ENCODE measurements at regions not wholly inside any gene's neighbourhood (a gene's known extent, or its start where the extent isn't known, plus 50 kb on each side); places are given as distances from the start of the nearest gene placed in this dataset.

DNA sequence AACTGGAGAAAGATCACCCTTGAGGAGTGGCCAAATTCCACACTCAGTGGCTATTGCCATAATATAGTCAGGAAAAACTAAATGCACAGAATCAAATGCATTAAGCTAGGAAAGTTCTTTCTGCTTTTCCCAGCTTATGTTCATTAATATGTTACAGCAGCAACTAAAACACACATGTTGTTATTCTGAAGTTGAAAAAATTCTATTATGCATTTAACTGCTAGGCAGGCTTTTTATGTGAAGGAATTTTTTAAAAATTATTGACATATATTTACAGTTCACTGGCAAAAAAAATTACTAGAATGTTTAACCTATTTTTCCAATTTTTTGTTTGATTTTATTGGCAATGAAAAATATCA is 135.2 kb upstream of the IL12A start:
- Histone ChIP-seq H3K4me3 (ENCODE audit: low read depth in 1 of 5, low read length in 5 of 5) (peak overlapping the region in 2 of 5 donors; percentile 48 to 50), H3K36me3 (ENCODE audit: control insufficient read depth in 5 of 5, insufficient read depth in 5 of 5, low read length in 5 of 5) (no peaks in the 10 kb centered on the region), H3K9me3 (ENCODE audit: control insufficient read depth in 5 of 5, low read length in 5 of 5) (no peaks in the 10 kb centered on the region), H3K27me3 (ENCODE audit: control insufficient read depth in 5 of 5, insufficient read depth in 4 of 5, low read length in 5 of 5) (no peaks in the 10 kb centered on the region), H3K9ac (ENCODE audit: low read length in 5 of 5) (peak overlapping the region in 2 of 5 donors; percentile 23 to 31), H3K4me1 (ENCODE audit: control insufficient read depth in 5 of 5, insufficient read depth in 5 of 5, low read length in 5 of 5) (peaks cover 0 to 67% (median 30%) of the 10 kb centered on the region in 5 donors), H3K27ac (ENCODE audit: low read depth, low read length) (peak overlapping the region; percentile 85)

DNA sequence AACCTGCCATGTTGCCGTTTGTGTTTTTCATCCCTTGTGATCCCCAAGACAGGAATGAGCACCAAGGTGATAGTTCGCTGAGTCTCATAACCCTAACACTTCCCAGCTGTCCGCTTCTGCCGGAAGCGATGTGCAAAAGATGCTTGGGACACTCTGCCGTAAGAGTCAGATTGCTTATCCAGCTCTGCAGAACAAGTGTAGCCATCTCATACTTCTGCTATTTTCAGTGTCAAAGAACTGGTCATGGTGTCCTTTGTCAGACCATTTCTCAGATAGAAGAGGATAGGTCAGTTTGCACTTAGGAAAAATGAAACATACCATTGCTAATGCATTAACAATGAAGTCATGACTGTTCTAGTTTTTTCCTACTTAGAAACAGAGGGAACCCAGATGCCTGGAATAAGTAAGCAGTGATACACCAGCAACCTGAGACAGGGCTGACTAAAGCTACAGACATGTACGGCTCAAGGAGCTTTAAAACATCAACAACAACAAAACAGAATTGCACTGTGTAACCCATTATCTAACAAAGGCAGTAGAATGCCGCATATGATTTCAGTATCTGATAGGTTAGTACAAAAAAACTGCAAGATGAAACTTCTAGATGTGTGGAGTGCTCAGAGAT is 134.0 kb upstream of the IL12A start:
- Histone ChIP-seq H3K4me1 (ENCODE audit: control insufficient read depth in 5 of 5, insufficient read depth in 5 of 5, low read length in 5 of 5) (peaks cover 0 to 70% (median 30%) of the 10 kb centered on the region in 5 donors), H3K27ac (ENCODE audit: low read depth, low read length) (peak overlapping the region; percentile 85), H3K4me3 (ENCODE audit: low read depth in 1 of 5, low read length in 5 of 5) (peak overlapping the region in 3 of 5 donors; percentile 39 to 40 (median 39)), H3K9me3 (ENCODE audit: control insufficient read depth in 5 of 5, low read length in 5 of 5) (no peaks in the 10 kb centered on the region), H3K9ac (ENCODE audit: low read length in 5 of 5) (peak overlapping the region in 1 of 5 donors; percentile 55), H3K36me3 (ENCODE audit: control insufficient read depth in 5 of 5, insufficient read depth in 5 of 5, low read length in 5 of 5) (no peaks in the 10 kb centered on the region), H3K27me3 (ENCODE audit: control insufficient read depth in 5 of 5, insufficient read depth in 4 of 5, low read length in 5 of 5) (no peaks in the 10 kb centered on the region)

- peaks cover under 1 to 81% (median 39%) of the 10 kb centered on the region in 5 donors for H3K4me1 ChIP-seq (ENCODE audit: control insufficient read depth in 5 of 5, insufficient read depth in 5 of 5, low read length in 5 of 5)
Measured at GRCh38 chr3:159855599-159856346, 132.9 kb upstream of the IL12A start.

GRCh38 chr3:159856590-159857104 is 132.0 kb upstream of the IL12A start:
- H3K9me3 ChIP-seq (ENCODE audit: control insufficient read depth in 5 of 5, low read length in 5 of 5) = no peaks in the 10 kb centered on the region
- no peaks in the 10 kb centered on the region for H3K27me3 ChIP-seq (ENCODE audit: control insufficient read depth in 5 of 5, insufficient read depth in 4 of 5, low read length in 5 of 5)
- H3K4me1 ChIP-seq (ENCODE audit: control insufficient read depth in 5 of 5, insufficient read depth in 5 of 5, low read length in 5 of 5) = peaks cover 2 to 86% (median 44%) of the 10 kb centered on the region in 5 donors
- no peaks in the 10 kb centered on the region for H3K36me3 ChIP-seq (ENCODE audit: control insufficient read depth in 5 of 5, insufficient read depth in 5 of 5, low read length in 5 of 5)
- H3K4me3 ChIP-seq (ENCODE audit: low read depth in 1 of 5, low read length in 5 of 5) = peak overlapping the region in 1 of 5 donors; percentile 30
- peak overlapping the region; percentile 11 for H3K27ac ChIP-seq (ENCODE audit: low read depth, low read length)
- no peak overlapping the region for H3K9ac ChIP-seq (ENCODE audit: low read length in 5 of 5)

More at GRCh38 chr3:159855599-159856346, 132.9 kb upstream of the IL12A start:
- Histone ChIP-seq H3K4me3 (ENCODE audit: low read depth in 1 of 5, low read length in 5 of 5) (peak overlapping the region in 2 of 5 donors; percentile 30 to 36), H3K27me3 (ENCODE audit: control insufficient read depth in 5 of 5, insufficient read depth in 4 of 5, low read length in 5 of 5) (no peaks in the 10 kb centered on the region), H3K36me3 (ENCODE audit: control insufficient read depth in 5 of 5, insufficient read depth in 5 of 5, low read length in 5 of 5) (no peaks in the 10 kb centered on the region), H3K9me3 (ENCODE audit: control insufficient read depth in 5 of 5, low read length in 5 of 5) (no peaks in the 10 kb centered on the region), H3K9ac (ENCODE audit: low read length in 5 of 5) (no peak overlapping the region), H3K27ac (ENCODE audit: low read depth, low read length) (peak overlapping the region; percentile 51)

DNA sequence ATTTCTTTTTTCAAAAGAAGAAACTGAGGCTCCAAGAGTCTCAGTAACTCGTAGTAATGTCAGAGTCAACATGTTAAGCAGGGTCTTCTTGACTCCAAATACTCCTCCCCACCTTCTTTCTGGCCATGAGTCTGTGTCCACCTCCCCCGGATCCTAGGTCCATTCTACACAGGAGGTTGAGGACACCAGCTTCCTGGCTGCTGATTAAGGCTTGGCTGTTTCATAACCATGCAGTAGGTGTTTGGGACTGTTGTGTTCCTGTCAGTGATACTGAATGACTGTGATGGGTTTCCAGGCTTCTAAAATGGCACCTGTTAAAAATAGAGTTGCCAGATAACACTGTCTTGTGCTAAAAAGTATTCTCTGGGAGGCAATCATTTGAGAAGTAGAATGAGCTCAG is 130.8 kb upstream of the IL12A start:
- no peaks in the 10 kb centered on the region for H3K9me3 ChIP-seq (ENCODE audit: control insufficient read depth in 5 of 5, low read length in 5 of 5)
- no peak overlapping the region for H3K27ac ChIP-seq (ENCODE audit: low read depth, low read length)
- peaks cover 2 to 74% (median 33%) of the 10 kb centered on the region in 5 donors for H3K4me1 ChIP-seq (ENCODE audit: control insufficient read depth in 5 of 5, insufficient read depth in 5 of 5, low read length in 5 of 5)
- no peak overlapping the region for H3K9ac ChIP-seq (ENCODE audit: low read length in 5 of 5)
- H3K27me3 ChIP-seq (ENCODE audit: control insufficient read depth in 5 of 5, insufficient read depth in 4 of 5, low read length in 5 of 5) = no peaks in the 10 kb centered on the region
- no peak overlapping the region for H3K4me3 ChIP-seq (ENCODE audit: low read depth in 1 of 5, low read length in 5 of 5)
- no peaks in the 10 kb centered on the region for H3K36me3 ChIP-seq (ENCODE audit: control insufficient read depth in 5 of 5, insufficient read depth in 5 of 5, low read length in 5 of 5)

- no peak overlapping the region for H3K27ac ChIP-seq (ENCODE audit: low read depth, low read length)
- no peak overlapping the region for H3K4me3 ChIP-seq (ENCODE audit: low read depth in 1 of 5, low read length in 5 of 5)
Measured at GRCh38 chr3:159858650-159859049, 130.0 kb upstream of the IL12A start.

DNA sequence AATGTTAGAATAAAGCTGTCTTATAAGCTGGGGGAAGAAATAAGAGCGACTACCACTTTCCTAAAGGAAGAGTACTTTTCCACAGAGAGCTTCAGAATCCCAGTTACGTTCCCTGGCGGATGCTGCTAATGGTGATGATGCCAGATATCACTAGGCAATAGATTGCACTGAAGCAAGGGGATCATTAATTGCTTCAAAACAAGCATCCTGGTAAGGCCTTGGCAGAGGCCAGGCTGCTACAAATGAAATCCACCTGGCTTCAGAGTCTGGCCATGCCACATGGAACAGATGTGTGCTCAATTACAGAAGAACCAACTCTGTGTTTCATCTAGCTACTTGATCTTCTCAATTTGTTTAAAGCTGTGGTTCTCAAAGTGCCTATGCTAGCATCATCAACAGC is 129.2 kb upstream of the IL12A start:
- H3K27me3 ChIP-seq (ENCODE audit: control insufficient read depth in 5 of 5, insufficient read depth in 4 of 5, low read length in 5 of 5) = no peaks in the 10 kb centered on the region
- H3K4me1 ChIP-seq (ENCODE audit: control insufficient read depth in 5 of 5, insufficient read depth in 5 of 5, low read length in 5 of 5) = peaks cover 2 to 60% (median 27%) of the 10 kb centered on the region in 5 donors
- H3K36me3 ChIP-seq (ENCODE audit: control insufficient read depth in 5 of 5, insufficient read depth in 5 of 5, low read length in 5 of 5) = no peaks in the 10 kb centered on the region
- H3K4me3 ChIP-seq (ENCODE audit: low read depth in 1 of 5, low read length in 5 of 5) = no peak overlapping the region
- no peaks in the 10 kb centered on the region for H3K9me3 ChIP-seq (ENCODE audit: control insufficient read depth in 5 of 5, low read length in 5 of 5)
- no peak overlapping the region for H3K27ac ChIP-seq (ENCODE audit: low read depth, low read length)
- H3K9ac ChIP-seq (ENCODE audit: low read length in 5 of 5) = no peak overlapping the region

More at GRCh38 chr3:159858650-159859049, 130.0 kb upstream of the IL12A start:
- H3K36me3 ChIP-seq (ENCODE audit: control insufficient read depth in 5 of 5, insufficient read depth in 5 of 5, low read length in 5 of 5) = no peaks in the 10 kb centered on the region
- H3K9me3 ChIP-seq (ENCODE audit: control insufficient read depth in 5 of 5, low read length in 5 of 5) = no peaks in the 10 kb centered on the region
- H3K27me3 ChIP-seq (ENCODE audit: control insufficient read depth in 5 of 5, insufficient read depth in 4 of 5, low read length in 5 of 5) = no peaks in the 10 kb centered on the region
- H3K9ac ChIP-seq (ENCODE audit: low read length in 5 of 5) = no peak overlapping the region
- peaks cover 2 to 66% (median 27%) of the 10 kb centered on the region in 5 donors for H3K4me1 ChIP-seq (ENCODE audit: control insufficient read depth in 5 of 5, insufficient read depth in 5 of 5, low read length in 5 of 5)

DNA sequence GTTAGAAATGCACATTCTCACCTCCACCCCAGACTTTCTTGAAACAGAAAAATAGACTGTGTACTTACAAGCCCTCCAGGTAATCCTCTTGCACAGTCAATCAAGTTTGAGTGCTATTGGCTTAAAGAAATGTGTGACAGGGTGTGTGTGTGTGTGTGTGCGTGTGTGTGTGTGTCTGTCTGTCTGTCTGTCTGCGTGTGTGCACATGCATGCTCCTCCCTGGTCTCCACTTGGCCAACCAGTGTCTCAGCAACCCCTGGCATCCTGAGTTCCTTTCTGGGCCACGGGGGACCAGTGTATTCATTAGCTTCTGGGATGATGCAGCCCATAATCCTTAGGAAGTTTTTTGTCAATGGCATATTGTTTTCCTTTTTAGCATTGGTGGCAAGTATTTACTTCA is 128.8 kb upstream of the IL12A start:
- H3K9ac ChIP-seq (ENCODE audit: low read length in 5 of 5) = no peak overlapping the region
- peaks cover 2 to 56% (median 26%) of the 10 kb centered on the region in 5 donors for H3K4me1 ChIP-seq (ENCODE audit: control insufficient read depth in 5 of 5, insufficient read depth in 5 of 5, low read length in 5 of 5)
- no peak overlapping the region for H3K4me3 ChIP-seq (ENCODE audit: low read depth in 1 of 5, low read length in 5 of 5)
- H3K27ac ChIP-seq (ENCODE audit: low read depth, low read length) = no peak overlapping the region
- H3K9me3 ChIP-seq (ENCODE audit: control insufficient read depth in 5 of 5, low read length in 5 of 5) = no peaks in the 10 kb centered on the region
- no peaks in the 10 kb centered on the region for H3K27me3 ChIP-seq (ENCODE audit: control insufficient read depth in 5 of 5, insufficient read depth in 4 of 5, low read length in 5 of 5)
- no peaks in the 10 kb centered on the region for H3K36me3 ChIP-seq (ENCODE audit: control insufficient read depth in 5 of 5, insufficient read depth in 5 of 5, low read length in 5 of 5)

DNA sequence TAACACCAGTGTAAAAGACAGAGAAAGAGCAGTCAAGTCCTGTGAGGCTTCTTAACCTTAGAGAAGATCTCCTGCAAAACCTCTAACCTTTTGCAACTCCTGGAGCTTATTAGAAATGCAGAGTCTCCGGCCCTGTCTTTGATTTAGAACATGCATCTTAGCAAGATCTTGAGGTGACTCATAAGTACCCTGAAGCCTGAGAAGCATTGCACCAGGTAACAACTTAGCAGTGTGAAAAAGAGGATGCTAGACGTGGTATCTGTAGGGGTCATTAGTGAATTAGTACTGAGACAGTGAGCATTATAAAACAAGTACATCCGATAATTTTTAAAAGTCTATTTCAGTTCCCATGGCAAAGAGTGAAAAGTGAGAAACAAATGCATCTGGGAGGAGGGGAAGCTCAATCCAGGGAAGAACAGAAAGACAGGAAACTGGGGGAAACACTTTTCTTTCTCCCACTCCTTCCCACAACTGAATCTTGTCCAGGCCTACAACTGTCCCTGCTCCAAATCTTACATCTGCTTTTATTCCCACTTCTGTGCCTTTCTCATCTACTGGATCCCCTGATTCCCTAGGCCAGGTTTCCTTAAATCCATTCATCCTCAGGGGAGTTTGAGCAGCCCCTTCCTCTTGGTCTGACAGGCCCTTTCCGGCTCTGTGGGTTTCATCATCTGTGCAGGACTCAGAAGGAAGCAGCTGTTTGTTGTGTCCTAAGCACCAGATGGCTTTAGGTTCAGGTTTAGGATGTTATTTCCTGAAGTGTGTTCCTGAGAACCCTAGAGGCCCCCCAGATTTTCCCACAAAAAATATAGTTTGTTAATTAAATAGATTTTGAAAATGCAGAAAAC is 128.1 kb upstream of the IL12A start:
- Histone ChIP-seq H3K27me3 (ENCODE audit: control insufficient read depth in 5 of 5, insufficient read depth in 4 of 5, low read length in 5 of 5) (no peaks in the 10 kb centered on the region), H3K4me1 (ENCODE audit: control insufficient read depth in 5 of 5, insufficient read depth in 5 of 5, low read length in 5 of 5) (peaks cover 2 to 55% (median 22%) of the 10 kb centered on the region in 5 donors), H3K27ac (ENCODE audit: low read depth, low read length) (peak overlapping the region; percentile 17), H3K9me3 (ENCODE audit: control insufficient read depth in 5 of 5, low read length in 5 of 5) (no peaks in the 10 kb centered on the region), H3K36me3 (ENCODE audit: control insufficient read depth in 5 of 5, insufficient read depth in 5 of 5, low read length in 5 of 5) (no peaks in the 10 kb centered on the region), H3K4me3 (ENCODE audit: low read depth in 1 of 5, low read length in 5 of 5) (no peak overlapping the region), H3K9ac (ENCODE audit: low read length in 5 of 5) (no peak overlapping the region)
